ENCODE measurements at regions not wholly inside any gene's neighbourhood (a gene's known extent, or its start where the extent isn't known, plus 50 kb on each side); places are given as distances from the start of the nearest gene placed in this dataset.

- TF ChIP-seq CTCF (IDR thresholded peaks at IDR 0.05; ENCODE audit: insufficient read depth, low read length, poor library complexity, severe bottlenecking) (no peak), EZH2phosphoT487 (conservative IDR thresholded peaks at IDR 0.05; ENCODE audit: low read length) (no peak)
Measured at GRCh38 chr10:61125560-61126170, 181.7 kb upstream of the RHOBTB1 start.

Data from SU-DHL-6 (cell line).